Midbrain (tissue), 1 donor: ENCODE measurements at regions not wholly inside any gene's neighbourhood (a gene's known extent, or its start where the extent isn't known, plus 50 kb on each side); places are given as distances from the start of the nearest gene placed in this dataset.
"Not testable (repeated sequence)": the region's sequence is repeated elsewhere in the genome, so short reads cannot be mapped to it uniquely, and the experiment has no call there.

Experiments used
- DNase-seq: peaks from one replicate; lab custom pipeline; 2025; lab: John Stamatoyannopoulos, UW

- DNase-seq, result not testable (repeated sequence)
Observed at GRCh38 chr17:77290759-77291558, 150.2 kb downstream of the SEC14L1 start.

- DNase-seq, result no peak
Observed at GRCh38 chr17:77291591-77292386, 151.0 kb downstream of the SEC14L1 start.

DNA sequence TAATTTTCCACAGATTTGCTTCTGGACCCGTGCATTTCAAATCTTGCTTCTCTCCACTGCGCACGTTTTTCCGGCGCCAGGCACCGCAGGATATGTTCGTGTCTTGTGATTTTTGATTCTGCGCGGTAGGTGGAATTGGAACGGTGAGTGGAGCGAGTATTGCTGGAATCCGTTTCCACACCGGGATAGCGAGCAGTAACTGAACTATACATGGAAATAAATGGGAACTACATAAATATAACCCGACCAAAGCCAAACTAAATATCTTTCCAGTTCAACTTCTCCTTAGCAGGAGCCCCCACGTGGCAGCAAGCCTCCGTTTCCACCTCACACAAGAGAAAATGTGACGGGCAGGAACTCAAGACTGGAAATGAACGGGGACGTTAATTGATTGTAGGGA lies 154.0 kb downstream of the SEC14L1 start:
- DNase-seq, result no peak

- DNase-seq, result no peak
Observed at GRCh38 chr17:77295241-77295853, 154.6 kb downstream of the SEC14L1 start.

DNA sequence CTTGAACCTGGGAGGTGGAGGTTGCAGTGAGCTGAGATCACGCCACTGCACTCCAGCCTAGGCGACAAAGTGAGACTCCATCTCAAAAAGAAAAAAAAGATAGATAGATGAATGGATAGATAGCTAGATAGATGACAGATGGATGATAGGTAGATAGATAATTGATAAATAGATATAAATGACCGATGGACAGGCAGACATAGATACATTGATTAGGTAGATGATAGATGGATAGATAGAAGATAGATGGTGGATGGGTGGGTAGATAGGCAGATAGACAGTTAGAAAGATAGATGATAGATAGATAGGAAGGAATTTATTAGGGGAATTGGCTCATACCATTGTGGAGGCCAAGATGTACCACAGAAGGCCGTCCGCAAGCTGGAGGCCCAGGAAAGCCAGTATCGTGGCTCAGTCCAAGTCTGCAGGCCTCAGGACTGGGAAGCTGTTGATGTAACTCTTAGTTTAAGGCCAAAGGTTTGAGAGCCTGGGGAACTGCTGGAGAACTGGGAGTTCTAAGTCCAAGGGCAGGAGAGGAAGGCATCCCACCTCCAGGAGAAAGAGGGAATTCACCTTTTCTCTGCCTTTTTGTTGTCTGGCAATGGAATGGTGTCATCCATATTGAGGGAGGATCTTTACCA lies 156.1 kb downstream of the SEC14L1 start:
- DNase-seq, result no peak

DNA sequence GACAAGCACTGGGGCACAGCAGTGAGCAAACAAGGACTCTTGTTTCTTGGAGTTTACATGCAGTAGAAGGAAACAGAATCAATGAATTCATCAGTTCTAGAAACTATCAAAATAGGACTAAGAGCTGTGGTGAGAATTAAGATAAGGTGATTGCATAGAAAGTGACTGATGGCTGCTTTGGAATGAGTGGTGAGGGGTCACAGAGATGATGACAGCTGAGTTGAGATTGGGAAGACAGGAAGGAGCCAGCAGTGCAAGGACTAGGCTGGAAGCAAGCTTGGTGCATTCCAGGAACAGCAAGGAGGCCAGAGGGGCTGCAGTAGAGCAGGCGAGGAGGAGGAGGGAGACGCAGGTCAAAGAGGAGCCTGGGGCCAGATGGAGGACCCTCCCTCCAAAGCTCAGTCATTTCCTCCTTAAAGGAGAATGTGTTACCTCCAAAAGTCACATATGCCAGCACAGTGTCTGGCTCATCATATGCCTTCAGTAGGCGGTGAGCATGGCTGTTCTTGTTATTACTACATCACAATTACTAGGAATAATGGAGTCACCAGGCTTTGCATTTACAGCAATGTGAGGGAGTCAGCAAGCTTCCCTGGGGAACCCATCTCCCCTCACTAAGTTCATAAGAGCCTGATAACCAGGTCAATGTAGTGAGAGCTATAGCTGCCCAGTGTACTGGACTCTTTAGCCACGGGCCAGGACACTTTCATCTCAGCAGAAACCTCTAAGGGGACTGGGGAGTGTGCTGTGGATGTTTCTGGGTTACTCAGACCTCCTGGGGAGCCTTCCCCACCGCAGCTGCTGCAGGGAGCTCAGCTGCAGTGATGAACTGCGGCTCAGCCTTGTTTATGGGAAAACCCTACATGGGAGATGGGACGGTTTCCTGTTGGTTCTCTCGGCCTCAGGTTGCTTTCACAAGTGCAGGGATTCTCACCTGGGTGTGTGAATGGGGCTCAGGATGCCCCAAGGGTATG lies 157.2 kb downstream of the SEC14L1 start:
- DNase-seq, result no peak

DNA sequence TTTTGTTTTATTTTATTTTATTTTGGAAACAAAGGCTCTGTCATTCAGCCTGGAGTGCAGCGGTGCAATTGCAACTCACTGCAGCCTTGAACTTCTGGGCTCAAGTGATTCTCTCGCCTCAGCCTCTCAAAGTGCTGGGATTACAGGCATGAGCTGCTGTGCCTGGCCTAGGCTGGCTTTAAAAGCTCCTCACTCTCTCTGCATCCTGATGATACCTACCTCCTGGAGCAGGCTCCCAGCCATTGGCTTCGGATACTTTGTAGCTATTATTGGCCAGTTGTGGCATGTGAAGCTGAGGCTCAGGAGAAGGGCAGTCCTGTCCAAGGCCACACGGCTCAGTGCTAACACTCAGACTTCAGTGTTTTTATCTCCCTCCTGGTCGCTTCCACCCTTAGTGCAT lies 158.0 kb downstream of the SEC14L1 start:
- DNase-seq, result no peak

DNA sequence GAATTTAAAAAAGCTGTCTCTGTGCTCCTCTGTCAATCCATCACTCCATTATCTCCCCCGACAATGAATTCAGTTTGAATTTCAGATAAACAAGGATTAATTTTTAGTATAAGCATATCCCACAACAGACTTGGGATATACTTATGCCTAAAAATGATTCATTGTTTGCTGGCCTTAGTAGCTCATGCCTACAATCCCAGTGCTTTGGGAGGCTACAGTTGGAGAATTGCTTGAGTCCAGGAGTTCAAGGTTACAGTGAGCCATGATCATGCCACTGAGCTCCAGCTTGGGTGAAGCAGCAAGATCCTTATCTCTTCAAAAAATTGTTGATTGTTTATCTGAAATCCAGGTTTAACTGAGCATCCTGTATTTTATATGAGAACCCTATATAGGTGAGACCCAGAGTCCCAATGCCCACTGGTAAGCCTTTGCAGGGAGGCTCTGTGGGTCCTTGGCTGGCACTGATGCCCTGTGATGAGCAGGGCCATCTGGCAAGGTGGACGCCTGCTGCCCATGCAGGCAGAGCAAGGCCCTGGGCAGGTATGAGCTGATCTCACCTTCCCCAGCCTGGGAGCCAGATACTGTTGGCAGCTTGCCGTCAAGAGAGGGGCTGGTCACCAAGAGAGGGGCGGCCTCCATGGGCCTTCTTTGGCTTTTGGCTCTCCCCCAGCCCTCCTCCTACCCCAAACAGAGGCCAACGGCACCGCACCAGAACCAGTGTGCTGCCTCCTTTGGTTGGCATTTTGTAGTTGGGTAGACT lies 158.7 kb downstream of the SEC14L1 start:
- no peak for DNase-seq

DNA sequence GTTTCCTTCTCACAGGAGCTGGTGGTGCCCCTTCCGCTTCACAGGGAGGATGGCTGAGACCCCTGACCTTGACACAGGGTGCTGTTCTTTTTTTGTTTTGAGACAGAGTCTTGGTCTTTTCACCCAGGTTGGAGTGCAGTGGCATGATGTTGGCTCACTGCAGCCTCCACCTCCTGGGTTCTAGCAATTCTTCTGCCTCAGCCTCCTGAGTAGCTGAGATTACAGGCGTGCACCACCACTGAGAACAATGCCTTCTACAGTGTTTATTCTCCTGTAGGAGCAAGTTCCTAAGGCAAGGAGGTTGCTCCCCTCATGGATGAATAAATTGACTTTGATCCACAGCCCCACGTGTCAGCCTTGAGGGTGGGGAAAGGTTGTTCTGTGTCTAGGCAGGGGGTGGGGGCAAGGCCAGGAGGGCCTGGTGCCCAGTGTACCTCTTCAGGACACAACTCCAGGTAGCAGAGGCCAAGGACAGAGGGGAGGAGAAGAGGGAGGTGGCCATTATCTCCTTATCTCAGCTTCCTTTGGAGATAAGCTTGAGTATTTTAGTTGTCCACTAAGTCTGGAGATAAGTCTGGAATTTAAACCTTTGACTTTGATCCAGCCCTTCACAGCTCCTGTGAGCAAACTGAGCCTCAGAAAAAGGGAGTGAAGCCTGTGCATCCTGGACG lies 159.4 kb downstream of the SEC14L1 start:
- DNase-seq, result no peak

DNA sequence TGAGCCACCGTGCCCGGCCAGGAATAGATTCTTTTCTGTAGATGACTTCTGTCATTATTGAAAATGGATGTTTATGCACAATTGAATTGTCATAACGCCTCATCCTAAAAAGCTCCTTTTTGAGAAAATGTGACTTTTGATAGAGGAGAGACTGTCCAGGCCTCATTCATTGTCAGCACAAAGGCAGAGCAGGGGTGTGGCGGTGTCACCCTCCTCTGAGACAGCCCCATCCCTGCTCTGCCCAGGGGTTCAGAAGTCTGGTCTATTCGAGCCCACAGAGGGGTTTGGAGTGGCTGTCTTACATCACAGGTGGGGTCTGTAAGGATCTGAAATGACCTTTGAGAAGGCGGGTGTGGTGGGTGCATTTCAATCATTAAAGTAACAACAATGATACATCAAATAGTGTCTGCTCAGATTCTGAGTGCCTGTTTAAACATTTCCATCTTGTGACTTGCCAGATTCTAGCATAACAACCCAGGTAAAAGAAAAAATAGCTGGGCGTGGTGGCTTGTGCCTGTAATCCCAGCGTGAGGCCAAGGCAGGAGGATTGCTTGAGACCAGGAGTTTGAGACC lies 161.0 kb downstream of the SEC14L1 start:
- DNase-seq, result no peak

DNA sequence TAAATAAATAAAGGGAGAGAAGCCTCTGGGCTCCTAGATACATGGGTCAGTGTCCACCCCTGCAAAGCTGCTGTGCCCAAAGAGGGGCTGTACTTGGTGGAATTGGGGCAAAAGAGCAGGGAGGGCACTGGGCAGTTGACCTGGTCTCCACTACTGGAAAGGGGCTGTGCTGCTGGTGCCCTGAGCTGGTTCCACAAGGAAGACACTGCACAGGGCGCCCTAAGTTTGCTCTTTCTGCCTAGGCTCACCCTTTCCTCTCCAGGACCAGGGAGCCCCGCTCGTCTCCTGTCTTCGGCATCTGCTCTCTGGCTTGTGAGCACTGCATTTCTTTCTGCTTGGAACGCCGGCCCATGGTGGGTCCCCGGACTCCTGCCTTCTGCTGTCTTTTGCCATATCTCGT lies 161.9 kb downstream of the SEC14L1 start:
- DNase-seq, result no peak

DNA sequence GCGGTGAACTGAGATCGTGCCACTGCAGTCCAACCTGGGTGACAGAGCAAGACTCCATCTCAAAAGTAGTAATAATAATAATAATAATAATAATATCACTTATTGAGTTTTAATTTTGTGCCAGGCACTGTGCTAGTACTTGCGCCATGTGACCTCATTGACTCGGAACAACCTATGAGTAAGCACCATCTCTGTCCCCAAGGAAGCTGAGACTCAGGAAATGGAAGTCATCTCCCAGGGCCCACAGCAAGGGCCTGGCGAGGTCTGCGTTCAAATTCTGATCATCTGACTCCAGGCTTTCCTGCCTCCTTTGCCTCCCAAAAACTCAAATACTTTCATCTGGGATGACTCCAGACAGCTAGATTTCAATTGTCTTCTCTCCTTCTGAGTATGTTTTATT lies 162.9 kb downstream of the SEC14L1 start:
- no peak for DNase-seq

GRCh38 chr17:77304051-77304745 lies 163.4 kb downstream of the SEC14L1 start:
- no peak for DNase-seq

GRCh38 chr17:77304746-77305473 lies 164.1 kb downstream of the SEC14L1 start:
- DNase-seq, result no peak

- DNase-seq, result no peak
Observed at GRCh38 chr17:77306048-77306789, 165.4 kb downstream of the SEC14L1 start.

- no peak for DNase-seq
Observed at GRCh38 chr17:77306790-77307478, 166.2 kb downstream of the SEC14L1 start.
